ENCODE measurements at regions not wholly inside any gene's neighbourhood (a gene's known extent, or its start where the extent isn't known, plus 50 kb on each side); places are given as distances from the start of the nearest gene placed in this dataset.

DNA sequence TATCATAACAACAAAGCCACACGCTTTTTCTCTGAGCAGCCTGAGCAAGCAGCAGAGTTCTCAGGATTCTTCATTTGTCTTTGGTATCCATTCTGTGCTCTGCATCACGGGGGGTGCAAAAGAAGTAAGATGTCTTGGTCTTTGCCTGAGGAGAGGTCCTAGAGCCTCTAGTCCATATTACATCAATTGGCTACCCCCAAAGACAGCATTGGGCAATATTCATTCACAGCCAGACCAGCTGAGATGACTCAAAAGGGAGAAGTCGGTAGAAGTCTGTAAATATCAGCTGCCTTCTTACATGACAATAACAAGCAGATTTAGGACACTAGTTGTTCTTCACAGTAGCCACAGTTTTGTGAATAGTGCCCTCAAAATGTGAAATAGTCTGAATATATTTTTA, 66.6 kb downstream of the FZD1 start:
- DNase-seq (ENCODE audit: insufficient read length, low spot score), result no peak
- FAIRE-seq, result no peak
- TF ChIP-seq, protein P1, sequence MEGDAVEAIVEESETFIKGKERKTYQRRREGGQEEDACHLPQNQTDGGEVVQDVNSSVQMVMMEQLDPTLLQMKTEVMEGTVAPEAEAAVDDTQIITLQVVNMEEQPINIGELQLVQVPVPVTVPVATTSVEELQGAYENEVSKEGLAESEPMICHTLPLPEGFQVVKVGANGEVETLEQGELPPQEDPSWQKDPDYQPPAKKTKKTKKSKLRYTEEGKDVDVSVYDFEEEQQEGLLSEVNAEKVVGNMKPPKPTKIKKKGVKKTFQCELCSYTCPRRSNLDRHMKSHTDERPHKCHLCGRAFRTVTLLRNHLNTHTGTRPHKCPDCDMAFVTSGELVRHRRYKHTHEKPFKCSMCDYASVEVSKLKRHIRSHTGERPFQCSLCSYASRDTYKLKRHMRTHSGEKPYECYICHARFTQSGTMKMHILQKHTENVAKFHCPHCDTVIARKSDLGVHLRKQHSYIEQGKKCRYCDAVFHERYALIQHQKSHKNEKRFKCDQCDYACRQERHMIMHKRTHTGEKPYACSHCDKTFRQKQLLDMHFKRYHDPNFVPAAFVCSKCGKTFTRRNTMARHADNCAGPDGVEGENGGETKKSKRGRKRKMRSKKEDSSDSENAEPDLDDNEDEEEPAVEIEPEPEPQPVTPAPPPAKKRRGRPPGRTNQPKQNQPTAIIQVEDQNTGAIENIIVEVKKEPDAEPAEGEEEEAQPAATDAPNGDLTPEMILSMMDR (IDR thresholded peaks at IDR 0.05; ENCODE audit: insufficient read depth, missing control alignments), result no peak

DNA sequence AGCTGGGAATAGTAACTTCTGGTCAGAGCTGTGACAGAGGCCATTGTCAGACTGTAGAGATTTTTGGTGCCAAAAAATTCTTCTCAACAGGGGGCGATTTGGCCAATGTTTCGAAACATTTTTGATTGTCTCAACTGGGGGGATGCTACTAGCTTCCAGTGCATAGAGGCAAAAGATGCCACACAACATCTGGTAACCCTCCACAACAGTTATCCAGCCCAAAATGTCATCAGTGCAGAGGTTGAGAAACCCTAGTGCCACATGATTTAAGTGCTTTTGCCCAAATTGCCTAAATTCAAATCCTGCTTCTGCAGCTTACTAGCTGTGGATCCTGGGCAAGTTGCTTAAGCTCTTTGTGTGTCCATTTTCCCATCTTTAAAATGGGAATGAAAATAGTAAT, 71.9 kb downstream of the FZD1 start:
- FAIRE-seq (no peak), DNase-seq (ENCODE audit: insufficient read length, low spot score) (no peak)
- TF ChIP-seq, protein P1 (IDR thresholded peaks at IDR 0.05; ENCODE audit: insufficient read depth, missing control alignments), result no peak

DNA sequence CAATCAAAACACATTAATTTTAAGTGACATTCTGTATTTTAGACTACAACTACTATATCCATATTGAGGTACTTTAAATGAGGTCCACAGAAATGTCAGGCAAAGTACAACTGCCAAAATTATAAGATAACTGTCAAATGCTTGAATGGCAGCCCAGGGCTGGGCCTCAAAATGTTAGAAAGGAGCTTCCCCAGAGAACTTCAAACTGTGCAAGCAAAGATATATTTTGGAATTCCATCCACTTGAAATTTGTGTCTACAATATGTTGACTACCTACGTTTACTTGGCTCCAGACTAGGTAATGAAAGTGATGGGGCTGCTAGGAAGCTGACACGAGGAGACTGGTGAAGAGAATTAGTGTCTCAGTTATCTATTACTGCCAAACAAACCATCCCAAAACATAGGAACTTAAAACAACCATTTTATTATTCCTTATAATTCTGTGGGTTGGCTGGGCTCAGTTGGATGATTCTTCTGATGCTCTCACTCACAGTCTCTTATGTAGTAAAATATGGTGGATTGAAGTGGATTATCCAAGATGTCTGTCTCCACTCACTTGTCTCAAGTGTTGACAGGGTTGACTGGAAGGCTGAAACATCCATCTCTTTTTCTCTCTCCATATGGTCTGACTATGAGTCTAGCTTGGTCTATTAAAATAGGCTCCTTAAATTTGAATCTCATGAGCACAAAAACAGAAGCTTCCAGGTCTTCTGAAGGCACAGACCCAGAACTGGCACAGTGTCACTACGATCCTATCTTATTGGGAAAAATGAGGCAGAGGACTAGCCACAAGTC, 74.2 kb downstream of the FZD1 start:
- TF ChIP-seq, protein P1 (IDR thresholded peaks at IDR 0.05; ENCODE audit: insufficient read depth, missing control alignments), result no peak
- FAIRE-seq, result no peak

DNA sequence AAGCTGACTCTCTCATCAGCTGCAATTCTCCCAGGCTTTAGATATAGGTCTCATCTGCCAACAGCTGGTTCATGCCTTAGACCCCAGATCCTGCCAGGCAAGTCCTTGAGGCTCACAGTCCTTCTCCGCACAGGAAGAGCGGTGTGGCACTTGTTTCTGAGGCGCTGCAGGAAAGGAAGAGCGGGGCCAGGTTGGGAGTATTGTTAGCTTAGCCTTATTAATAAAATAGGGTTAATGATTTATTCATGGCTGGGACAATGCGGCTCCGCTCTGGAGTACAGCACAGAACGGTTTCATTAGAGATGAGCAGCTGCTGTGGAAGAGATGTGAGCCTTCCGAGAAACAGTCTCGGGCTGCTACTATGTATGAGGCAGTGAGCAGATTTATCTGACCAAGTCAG, 78.1 kb downstream of the FZD1 start:
- no peak for FAIRE-seq
- TF ChIP-seq, protein P1 (IDR thresholded peaks at IDR 0.05; ENCODE audit: insufficient read depth, missing control alignments), result no peak
- DNase-seq (ENCODE audit: insufficient read length, low spot score), result no peak

More for the DNA sequence above, 74.2 kb downstream of the FZD1 start:
- no peak for DNase-seq (ENCODE audit: insufficient read length, low spot score)

DNA sequence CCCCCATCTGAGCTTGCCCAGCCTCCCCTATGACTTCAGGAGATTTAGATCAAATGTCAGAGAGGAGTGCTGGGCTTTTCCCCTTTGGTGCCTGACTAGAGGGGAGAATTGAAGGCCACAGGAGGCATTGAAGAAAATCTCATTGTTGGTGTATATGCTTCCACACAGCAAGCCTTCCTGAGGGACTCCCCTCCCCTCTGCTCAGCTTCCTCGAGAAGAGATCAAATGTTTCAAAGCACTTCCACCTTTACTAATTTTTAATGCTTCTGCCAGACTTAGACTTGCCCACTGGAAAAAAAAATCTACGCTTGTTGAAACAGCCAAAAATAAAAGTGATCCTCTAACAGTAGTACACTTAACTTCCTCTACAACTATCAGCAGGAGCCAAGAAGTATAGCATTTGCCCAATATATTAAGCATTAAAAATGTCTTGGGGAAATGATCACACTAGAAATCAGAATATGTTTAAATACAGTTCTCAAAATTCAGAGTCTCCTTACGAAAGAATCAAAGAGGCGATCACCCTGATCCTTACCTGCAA, 79.3 kb downstream of the FZD1 start:
- DNase-seq (ENCODE audit: insufficient read length, low spot score) (no peak), FAIRE-seq (no peak)
- TF ChIP-seq, protein P1 (IDR thresholded peaks at IDR 0.05; ENCODE audit: insufficient read depth, missing control alignments), result no peak

DNA sequence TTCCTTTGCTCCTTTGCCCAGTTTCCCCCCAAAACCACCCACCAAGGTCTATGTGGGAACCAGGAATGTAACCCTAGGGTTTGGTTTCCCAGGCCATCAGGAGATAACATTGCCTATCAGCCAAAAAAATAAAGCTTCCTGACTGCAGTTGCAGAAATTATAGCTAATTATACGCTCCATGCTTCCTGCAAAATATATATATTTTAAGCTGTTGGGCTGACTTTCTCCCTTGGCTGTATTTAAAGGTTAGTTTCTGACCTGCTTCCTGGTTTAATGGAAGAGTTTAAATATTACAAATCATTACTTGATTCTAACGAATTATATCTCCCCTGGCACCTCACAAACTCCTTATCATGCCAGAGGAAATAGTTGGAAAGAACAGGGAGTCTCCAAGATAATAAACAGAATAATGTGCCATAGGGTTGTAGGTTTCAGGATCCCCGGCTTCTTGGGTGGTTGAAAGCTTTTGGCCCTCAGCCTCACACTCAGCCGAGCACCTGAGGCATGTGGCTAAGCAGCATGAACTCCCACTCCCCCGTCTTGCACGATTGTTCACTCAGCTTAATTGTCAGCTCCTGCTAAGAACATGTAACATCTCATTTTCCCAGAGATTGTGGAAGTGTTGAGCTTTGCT, 79.9 kb downstream of the FZD1 start:
- FAIRE-seq (no peak), DNase-seq (ENCODE audit: insufficient read length, low spot score) (no peak)
- TF ChIP-seq, protein P1 (IDR thresholded peaks at IDR 0.05; ENCODE audit: insufficient read depth, missing control alignments), result no peak

DNA sequence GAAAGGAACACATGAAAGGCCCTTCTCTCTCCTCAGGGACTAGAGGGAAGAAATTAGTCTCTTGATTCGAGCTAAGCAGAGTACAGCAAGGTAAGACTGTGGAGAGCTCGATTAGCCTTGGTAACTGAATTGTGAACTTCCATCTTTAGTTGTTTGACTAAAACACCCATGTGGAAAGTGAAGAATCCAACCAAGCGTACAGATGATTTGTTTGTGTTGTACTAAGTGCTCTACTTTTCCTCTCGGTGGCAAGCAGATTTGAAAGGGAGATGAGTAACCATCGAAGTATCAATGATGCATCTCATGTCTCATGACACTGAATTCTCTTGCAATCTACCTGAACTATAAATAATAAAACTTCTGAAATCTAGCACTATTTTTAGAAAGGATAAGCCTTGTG, 80.7 kb downstream of the FZD1 start:
- no peak for FAIRE-seq
- no peak for DNase-seq (ENCODE audit: insufficient read length, low spot score)
- TF ChIP-seq, protein P1 (IDR thresholded peaks at IDR 0.05; ENCODE audit: insufficient read depth, missing control alignments), result no peak
